Prostate gland (tissue), 2 donors: ENCODE measurements at regions not wholly inside any gene's neighbourhood (a gene's known extent, or its start where the extent isn't known, plus 50 kb on each side); places are given as distances from the start of the nearest gene placed in this dataset.

ENCODE experiments used
- POLR2AphosphoS5 ChIP-seq: sonication (generic); formaldehyde crosslinking; IDR thresholded peaks from one replicate; pipeline ENCODE4 v1.6.1; 2017; ENCODE audit warnings: antibody characterized with exemption
- TF ChIP-seq, protein P1 (sequence below), 4 experiments: fragments of 200-600 bp in 2 of 4; fragments of 450-650 bp in 2 of 4; sonication (generic) in 2 of 4; IDR thresholded peaks; 1 replicate in 3 of 4; 2 replicates in 1 of 4; pipeline ENCODE4 v1.5.1; 2016 to 2019; ENCODE audit warnings: antibody characterized with exemption in 4 of 4, mild to moderate bottlenecking in 2 of 4, moderate library complexity in 2 of 4

DNA sequence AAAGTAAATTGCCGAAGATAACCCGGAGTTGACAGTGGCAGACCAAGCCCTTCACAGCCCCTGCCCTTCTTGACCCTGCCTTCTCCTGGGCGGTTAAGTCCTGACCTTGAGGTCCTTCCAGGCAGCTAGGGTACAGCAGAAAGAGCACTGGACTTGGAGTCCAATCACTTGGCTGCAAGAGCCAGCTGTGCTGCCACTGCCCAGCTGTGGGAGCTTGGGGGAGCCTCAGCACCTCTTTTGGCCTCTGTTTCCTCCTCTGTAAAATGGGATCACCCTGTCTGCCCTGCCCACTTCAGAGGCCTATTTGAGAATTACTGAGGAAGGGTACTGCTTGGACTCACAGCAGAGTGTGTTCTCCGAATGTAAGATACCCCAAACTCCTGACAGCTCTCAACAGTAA, 66.2 kb upstream of the SMAD6 start:
- TF ChIP-seq, protein P1, sequence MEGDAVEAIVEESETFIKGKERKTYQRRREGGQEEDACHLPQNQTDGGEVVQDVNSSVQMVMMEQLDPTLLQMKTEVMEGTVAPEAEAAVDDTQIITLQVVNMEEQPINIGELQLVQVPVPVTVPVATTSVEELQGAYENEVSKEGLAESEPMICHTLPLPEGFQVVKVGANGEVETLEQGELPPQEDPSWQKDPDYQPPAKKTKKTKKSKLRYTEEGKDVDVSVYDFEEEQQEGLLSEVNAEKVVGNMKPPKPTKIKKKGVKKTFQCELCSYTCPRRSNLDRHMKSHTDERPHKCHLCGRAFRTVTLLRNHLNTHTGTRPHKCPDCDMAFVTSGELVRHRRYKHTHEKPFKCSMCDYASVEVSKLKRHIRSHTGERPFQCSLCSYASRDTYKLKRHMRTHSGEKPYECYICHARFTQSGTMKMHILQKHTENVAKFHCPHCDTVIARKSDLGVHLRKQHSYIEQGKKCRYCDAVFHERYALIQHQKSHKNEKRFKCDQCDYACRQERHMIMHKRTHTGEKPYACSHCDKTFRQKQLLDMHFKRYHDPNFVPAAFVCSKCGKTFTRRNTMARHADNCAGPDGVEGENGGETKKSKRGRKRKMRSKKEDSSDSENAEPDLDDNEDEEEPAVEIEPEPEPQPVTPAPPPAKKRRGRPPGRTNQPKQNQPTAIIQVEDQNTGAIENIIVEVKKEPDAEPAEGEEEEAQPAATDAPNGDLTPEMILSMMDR (IDR thresholded peaks at IDR 0.05) = no peak
- no peak for TF ChIP-seq POLR2AphosphoS5
